HL-60/S4 (cell line): ENCODE measurements at regions not wholly inside any gene's neighbourhood (a gene's known extent, or its start where the extent isn't known, plus 50 kb on each side); places are given as distances from the start of the nearest gene placed in this dataset.
"Not testable (repeated sequence)": the region's sequence is repeated elsewhere in the genome, so short reads cannot be mapped to it uniquely, and the experiment has no call there.

Source experiments
- in situ Hi-C: fragments of 300-500 bp; cut with MboI; formaldehyde crosslinking; loops from 2 replicates; pipeline ENCODE4 v1.14.3; 2022; ENCODE audit warnings: low sequenced_read_pairs

DNA sequence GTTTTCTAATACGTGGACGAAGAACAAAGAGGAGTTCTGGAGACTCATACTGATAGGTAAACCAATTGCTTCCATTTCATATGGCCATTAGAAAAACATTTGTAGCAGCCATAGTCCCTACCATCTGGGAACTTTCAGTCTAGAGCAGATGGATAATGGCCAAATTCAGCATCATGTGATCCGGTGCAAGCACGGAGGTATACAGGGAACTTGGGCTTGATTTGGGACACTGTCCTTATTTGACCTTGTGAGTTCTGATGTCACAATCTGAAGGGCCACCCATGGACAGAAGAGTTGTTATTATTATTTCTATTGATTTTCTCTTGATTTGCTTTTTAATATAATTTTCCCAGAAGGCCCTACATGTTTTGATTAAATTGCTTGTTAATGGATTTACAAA is 154.6 kb upstream of the ZNF267 start:
- in situ Hi-C loops, result no loop called here

DNA sequence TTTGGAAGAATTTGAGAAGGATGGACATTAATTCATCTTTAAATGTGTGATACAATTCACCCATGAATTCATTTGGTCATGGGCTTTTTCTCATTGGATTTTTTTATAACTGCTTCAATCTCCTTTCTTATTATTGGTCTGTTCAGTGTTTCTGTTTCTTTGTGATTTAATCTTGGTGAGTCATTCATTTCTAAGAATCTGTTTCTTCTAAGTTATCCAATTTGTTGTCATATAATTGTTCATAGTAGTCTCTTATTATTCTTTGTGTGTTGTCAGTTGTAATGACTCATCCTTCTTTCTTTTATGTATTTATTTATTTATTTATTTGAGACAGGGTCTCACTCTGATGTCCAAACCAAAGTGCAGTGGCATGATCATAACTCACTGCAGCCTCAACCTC is 146.1 kb upstream of the ZNF267 start:
- in situ Hi-C loops, result no loop called here

DNA sequence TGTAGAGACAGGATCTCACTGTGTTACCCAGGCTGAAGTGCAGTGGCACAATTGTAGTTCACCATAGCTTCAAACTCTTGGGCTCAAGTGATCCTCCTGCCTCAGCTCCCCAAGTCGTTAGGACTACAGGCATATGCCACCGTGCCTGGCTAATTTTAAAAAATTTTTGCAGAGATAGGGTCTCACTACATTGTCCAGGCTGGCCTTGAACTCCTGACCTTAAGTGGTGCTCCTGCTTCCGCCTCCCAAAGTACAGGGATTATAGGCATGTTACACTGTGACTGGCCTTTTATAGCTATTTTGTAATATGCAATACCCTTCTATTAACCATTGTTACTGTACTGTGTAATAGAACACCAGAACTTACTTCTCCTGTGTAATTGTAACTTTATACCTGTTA is 139.3 kb upstream of the ZNF267 start:
- in situ Hi-C loops, result no loop called here

DNA sequence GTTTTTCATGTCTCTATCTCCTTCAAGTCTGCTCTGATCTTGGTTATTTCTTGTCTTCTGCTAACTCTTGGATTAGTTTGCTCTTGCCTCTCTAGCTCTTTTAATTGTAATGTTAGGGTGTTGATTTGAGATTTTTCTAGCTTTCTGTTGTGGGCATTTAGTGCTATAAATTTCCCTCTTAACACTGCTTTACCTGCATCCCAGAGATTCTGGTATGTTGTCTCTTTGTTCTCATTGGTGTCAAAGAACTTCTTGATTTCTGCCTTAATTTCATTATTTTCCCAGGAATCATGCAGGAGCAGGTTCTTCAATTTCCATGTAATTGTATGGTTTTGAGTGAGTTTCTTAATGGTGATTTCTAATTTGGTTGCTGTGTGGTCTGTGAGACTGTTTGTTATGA is 128.5 kb upstream of the ZNF267 start:
- in situ Hi-C loops, result not testable (repeated sequence)

DNA sequence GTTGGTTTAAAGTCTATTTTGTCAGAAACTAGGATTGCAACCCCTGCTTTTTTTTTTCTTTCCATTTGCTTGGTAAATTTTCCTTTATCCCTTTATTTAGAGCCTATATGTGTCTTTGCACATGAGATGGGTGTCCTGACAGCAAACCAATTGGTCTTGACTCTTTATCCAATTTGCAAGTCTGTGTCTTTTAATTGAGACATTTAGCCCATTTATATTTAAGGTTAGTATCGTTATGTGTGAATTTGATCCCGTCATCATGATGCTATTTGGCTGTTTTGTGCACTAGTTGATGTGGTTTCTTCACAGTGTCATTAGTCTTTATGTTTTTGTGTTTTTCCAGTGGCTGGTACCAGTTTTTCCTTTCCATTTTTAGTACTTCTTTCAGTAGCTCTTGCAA is 127.7 kb upstream of the ZNF267 start:
- in situ Hi-C loops, result no loop called here

DNA sequence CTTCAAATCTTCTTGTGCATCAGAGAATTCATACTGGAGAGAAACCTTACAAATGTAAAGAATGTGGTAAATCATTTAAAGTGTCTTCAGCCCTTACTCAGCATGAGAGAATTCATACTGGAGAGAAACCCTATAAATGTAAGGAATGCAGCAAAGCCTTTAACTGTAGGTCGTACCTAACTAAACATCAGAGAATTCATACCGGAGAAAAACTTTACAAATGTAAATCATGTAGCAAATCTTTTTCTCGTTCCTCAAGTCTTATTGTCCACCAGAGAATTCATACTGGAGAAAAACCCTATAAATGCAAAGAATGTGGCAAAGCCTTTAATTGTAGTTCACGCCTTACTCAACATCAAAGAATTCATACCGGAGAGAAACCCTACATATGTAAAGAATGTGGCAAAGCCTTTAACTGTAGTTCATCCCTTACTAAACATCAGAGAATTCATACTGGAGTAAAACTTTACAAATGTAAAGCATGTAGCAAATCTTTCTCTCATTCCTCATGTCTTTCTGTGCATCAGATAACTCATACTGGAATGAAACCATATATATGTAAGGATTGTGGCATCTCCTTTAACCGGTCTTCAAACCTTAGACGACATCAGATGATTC is 118.5 kb upstream of the ZNF267 start:
- in situ Hi-C loops, result no loop called here

DNA sequence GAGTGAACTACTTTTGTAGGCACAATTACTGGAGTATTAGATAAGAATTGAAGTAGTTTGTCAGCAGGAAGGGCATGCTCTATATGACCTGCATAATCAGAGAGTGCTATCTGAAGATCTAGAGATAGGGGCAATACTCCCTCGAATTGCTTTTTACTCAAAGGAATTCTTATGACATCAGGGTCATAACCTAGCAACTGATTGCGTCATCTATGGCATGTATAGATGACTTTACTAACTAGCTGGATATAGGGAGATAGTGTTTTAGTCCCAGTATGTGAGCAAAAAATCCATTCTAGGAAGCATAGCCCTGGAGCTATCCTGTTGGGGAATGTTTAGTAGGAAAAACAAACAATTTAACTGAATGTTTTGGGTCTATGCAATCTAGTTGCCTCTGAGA is 109.5 kb upstream of the ZNF267 start:
- in situ Hi-C loops, result no loop called here

DNA sequence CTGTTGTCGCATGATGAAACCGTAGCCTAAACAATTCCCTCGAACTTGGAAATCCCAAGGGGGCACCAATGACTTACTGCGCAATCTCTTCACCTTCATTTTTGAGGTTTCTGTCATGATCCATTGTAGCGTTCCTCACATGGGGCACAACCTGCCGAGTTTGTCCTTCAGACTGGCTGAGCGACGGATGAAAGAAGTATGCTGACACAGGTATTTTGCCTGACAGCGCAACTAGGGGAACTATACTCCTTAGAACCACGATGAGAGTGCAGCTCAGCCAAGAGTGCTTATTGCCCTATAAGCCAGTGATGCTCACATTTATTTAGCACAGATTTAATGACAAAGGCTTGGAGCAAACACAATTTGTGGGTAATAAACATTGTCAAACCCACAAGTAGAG is 106.3 kb upstream of the ZNF267 start:
- in situ Hi-C loops, result no loop called here

DNA sequence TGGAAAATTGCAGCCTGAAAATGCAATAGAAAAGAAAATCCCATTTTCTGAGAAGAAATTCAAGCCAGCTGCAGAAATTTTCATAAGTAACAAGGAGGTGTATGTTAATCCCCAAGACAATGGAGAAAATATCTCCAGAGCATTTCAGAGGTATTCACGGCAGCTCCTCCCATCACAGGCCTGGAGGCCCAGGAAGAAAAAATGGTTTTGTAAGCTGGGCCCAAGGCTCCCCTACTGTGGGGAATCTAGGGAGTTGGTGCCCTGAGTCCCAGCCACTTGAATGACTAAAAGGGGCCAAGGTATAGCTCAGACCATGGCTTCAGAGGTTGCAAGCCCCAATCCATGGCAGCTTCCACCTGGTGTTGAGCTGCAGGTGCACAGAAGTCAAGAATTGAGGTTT is 93.3 kb upstream of the ZNF267 start:
- in situ Hi-C loops, result loop anchor here (25.0 kb wide), 1 partner anchor 118 kb away; no protein-coding TSS in a partner anchor

DNA sequence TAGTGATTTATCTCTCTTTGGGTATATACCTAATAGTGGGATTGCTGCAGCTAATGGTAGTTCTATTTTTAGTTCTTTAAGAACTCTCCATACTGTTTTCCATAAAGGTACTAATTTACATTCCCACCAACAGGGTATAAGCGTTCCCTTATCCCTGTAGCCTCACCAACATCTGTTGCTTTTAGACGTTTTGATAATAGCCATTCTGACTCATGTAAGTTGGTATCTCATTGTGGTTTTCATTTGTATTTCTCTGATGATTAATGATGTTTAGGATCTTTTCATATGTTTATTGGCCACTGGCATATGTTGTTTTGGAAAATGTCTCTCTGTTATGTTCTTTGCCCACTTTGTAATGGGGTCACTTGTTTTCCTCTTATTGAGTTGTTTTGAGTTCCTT is 88.5 kb upstream of the ZNF267 start:
- in situ Hi-C loops, result loop anchor here (25.0 kb wide), 1 partner anchor 123 kb away; no protein-coding TSS in a partner anchor

DNA sequence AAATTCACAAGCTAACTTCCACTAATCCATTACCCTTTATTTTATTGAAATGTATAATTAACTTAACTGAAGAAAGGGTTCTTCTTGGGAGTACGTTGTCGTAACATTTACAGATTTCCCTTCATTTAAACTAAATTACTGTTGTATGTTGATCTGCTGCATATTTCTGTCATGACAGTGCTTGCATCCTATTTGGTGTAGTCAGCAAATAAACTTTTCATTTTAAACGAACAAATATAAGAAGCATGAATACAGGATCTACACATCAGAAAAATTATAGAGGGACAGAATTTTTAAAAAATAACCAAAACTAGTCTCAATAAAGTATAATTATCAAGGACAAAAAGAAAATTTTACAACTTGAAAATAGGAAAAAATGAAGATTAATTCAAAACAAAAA is 66.5 kb upstream of the ZNF267 start:
- in situ Hi-C loops, result no loop called here

DNA sequence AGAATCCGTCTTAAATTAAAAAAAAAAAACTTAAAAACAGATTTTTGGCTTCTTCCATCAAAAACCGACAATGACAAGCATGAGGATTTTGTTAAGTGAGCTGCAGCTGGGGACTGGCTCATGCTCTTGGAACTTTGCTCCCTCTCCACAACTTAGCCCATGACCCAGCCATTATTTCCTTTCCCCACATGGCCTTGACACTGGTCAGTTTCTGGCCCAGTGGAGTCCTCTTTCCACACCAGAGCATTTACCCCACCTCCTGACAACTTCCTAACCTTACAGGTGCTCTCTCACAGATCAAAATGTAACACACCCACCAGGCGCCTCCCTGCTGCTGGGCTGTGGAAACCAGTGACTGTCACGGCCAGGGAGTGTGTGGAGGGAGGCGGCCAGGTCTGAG is 62.7 kb upstream of the ZNF267 start:
- in situ Hi-C loops, result no loop called here

DNA sequence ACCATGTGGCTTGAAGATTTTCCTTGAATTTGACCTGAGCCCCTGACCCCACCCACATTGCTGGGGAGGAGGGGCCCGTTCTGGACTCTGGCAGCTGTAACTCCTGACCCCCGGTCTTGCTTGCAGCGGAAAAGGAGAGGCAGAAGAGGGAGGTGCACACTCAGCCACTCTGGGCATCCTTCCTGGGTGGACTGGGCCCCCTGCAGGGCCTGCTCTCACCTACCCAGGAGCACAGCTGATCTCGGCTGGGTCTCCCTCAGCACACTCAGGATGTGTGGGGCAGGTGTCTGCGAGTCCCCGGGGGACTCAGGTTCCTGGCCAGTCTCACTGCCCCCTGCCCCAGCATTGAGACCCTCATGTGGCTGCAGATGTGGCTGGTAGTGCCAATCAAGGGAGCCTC is 57.5 kb upstream of the ZNF267 start:
- in situ Hi-C loops, result not testable (repeated sequence)

DNA sequence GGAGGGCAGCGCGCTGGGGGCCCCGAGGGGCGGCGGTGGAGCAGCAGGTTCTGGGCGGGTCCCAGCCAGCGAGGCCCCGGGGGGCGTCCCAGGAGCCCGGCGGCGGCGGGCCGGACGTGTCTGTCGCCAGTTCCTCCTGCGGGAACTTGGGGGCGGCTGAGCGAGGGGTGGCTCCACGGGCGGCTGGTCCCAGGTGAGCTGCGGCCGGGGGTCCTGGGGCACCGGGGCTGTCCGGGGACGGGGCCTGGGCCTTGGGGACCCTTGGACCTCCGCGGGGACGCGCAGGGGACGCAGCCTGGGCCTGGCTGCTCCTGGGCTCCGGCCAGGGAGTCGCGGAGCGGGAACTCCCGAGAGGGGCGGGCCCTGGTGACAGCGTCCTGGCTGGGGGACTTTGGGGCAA is 54.2 kb upstream of the ZNF267 start:
- in situ Hi-C loops, result no loop called here

DNA sequence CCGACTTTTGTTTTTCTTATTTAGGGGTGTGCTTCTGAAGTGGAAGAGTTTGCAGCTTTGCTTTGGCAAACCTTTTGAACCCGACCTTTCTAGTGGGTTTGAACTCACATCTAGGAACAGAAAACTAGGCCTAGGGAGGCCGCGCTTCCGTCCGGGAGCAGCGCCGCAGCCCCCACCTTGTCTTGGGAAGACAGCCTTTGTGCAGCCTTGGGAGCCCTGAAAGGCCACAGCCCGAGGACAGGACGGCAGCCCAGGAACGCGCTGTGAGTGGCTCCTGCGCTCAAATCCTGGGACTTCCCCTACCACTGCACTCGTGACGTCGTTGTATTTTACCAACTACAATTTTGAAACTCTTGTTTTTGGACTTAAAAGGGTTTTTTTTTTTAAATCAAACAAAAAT is 53.7 kb upstream of the ZNF267 start:
- in situ Hi-C loops, result no loop called here
